ENCODE measurements at regions not wholly inside any gene's neighbourhood (a gene's known extent, or its start where the extent isn't known, plus 50 kb on each side); places are given as distances from the start of the nearest gene placed in this dataset.

DNA sequence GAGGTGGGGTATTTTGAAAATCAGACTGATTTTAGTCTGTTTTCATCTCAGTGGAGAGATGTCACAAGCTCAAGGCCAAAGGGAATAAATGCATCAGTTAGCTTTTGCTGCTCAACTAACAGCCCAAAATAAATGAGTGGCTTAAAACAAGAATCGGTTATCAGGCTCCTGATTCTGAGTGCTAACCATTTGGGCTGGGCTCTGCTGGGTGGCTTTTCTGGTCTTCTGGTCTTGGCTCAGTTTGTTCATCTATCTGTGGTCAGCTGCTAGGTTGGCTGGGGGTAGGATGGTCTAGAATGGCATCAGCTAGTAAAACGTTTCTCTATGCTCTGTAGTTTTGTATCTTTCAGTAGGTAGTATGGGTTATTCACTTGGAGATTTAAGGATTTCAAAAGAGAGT is 357.5 kb upstream of the JAG1 start:
- POLR2A ChIA-PET, result no interaction called here
- in situ Hi-C loops (cut with HindIII; ENCODE audit: extremely low pct_ligation_motif_present, low pct_unique_long_range_greater_than_20kb), result no loop called here
- no peak for FAIRE-seq

GRCh38 chr20:11032611-11033010 is 358.8 kb upstream of the JAG1 start:
- Histone ChIP-seq H3K27me3 (ENCODE audit: control insufficient read depth in 1 of 2, insufficient read depth in 2 of 2, low read length in 2 of 2) (no peaks in the 10 kb centered on the region), H3K4me3 (replicated peaks in 1 of 3; ENCODE audit: insufficient read depth in 1 of 3, low read depth in 2 of 3, low read length in 3 of 3) (no peak overlapping the region), H2AFZ (ENCODE audit: low read length) (no peak overlapping the region), H3K4me2 (ENCODE audit: low read depth, low read length) (no peak overlapping the region), H3K79me2 (ENCODE audit: insufficient read depth, low read length) (no peaks in the 10 kb centered on the region), H4K20me1 (ENCODE audit: insufficient read depth, low read length) (no peaks in the 10 kb centered on the region), H3K9me3 (ENCODE audit: low read length) (no peaks in the 10 kb centered on the region), H3K9ac (ENCODE audit: insufficient read depth, low read depth, low read length) (no peak overlapping the region), H3K36me3 (replicated peaks in 1 of 2; ENCODE audit: control insufficient read depth in 1 of 2, insufficient read depth in 2 of 2, low read length in 2 of 2) (no peaks in the 10 kb centered on the region), H3K27ac (ENCODE audit: extremely low read length, insufficient read depth, low read length) (no peak overlapping the region), H3K4me1 (ENCODE audit: insufficient read depth, low read length) (no peaks in the 10 kb centered on the region)
- no TSS peak for BruUV-seq (replicated peaks)
- ChIA-PET CTCF (ENCODE audit: low intra/inter-chr PET ratio, low total read pairs) (no interaction called here), POLR2A (no interaction called here)
- ATAC-seq (no peak), DNase-seq (ENCODE audit: low spot score) (no peak), FAIRE-seq (no peak)
- TF ChIP-seq ZBTB44 (CRISPR knock-in tag; IDR thresholded peaks at IDR 0.05) (no peak), HOXA9 (CRISPR knock-in tag; IDR thresholded peaks at IDR 0.05; ENCODE audit: borderline replicate concordance) (no peak), MNT (IDR thresholded peaks at IDR 0.05) (no peak), ZBTB42 (CRISPR knock-in tag; IDR thresholded peaks at IDR 0.05) (no peak), REPIN1 (CRISPR knock-in tag; IDR thresholded peaks at IDR 0.05; ENCODE audit: borderline replicate concordance, low read depth) (no peak), HMGA1 (CRISPR knock-in tag; conservative IDR thresholded peaks at IDR 0.05) (no peak)
- intact Hi-C loops (cut with micrococcal nuclease; ENCODE audit: unreplicated experiment), result no loop called here
- in situ Hi-C loops (cut with HindIII; ENCODE audit: extremely low pct_ligation_motif_present, low pct_unique_long_range_greater_than_20kb), result no loop called here
- WGBS (ENCODE audit: low lambda C conversion rate), result 2% methylated on average over 3 of the region's 3 CpGs

More for the DNA sequence above, 357.5 kb upstream of the JAG1 start:
- Histone ChIP-seq H3K9me3 (ENCODE audit: low read length) (no peaks in the 10 kb centered on the region), H3K4me3 (replicated peaks in 1 of 3; ENCODE audit: insufficient read depth in 1 of 3, low read depth in 2 of 3, low read length in 3 of 3) (no peak overlapping the region), H3K9ac (ENCODE audit: insufficient read depth, low read depth, low read length) (no peak overlapping the region), H4K20me1 (ENCODE audit: insufficient read depth, low read length) (no peaks in the 10 kb centered on the region), H3K27me3 (ENCODE audit: control insufficient read depth in 1 of 2, insufficient read depth in 2 of 2, low read length in 2 of 2) (no peaks in the 10 kb centered on the region), H3K4me2 (ENCODE audit: low read depth, low read length) (no peak overlapping the region), H2AFZ (ENCODE audit: low read length) (no peak overlapping the region), H3K4me1 (ENCODE audit: insufficient read depth, low read length) (no peaks in the 10 kb centered on the region), H3K36me3 (replicated peaks in 1 of 2; ENCODE audit: control insufficient read depth in 1 of 2, insufficient read depth in 2 of 2, low read length in 2 of 2) (no peaks in the 10 kb centered on the region), H3K27ac (ENCODE audit: extremely low read length, insufficient read depth, low read length) (no peak overlapping the region), H3K79me2 (ENCODE audit: insufficient read depth, low read length) (no peaks in the 10 kb centered on the region)
- ATAC-seq (no peak), DNase-seq (ENCODE audit: low spot score) (no peak)
- CTCF ChIA-PET (ENCODE audit: low intra/inter-chr PET ratio, low total read pairs), result no interaction called here
- WGBS (ENCODE audit: low lambda C conversion rate), result 4% methylated on average over 2 of the region's 2 CpGs
- TF ChIP-seq MTERF4 (CRISPR knock-in tag; IDR thresholded peaks at IDR 0.05) (no peak), NBN (conservative IDR thresholded peaks at IDR 0.05) (no peak), BHLHE40 (IDR thresholded peaks at IDR 0.05; ENCODE audit: low read length) (no peak), ZNF331 (CRISPR knock-in tag; IDR thresholded peaks at IDR 0.05) (peak; percentile 92), ZNF264 (CRISPR knock-in tag; IDR thresholded peaks at IDR 0.05) (no peak), TCF7 (IDR thresholded peaks at IDR 0.05; ENCODE audit: low read depth) (no peak)
- intact Hi-C loops (cut with micrococcal nuclease; ENCODE audit: unreplicated experiment), result no loop called here
- BruUV-seq (replicated peaks), result no TSS peak
